ENCODE measurements at regions not wholly inside any gene's neighbourhood (a gene's known extent, or its start where the extent isn't known, plus 50 kb on each side); places are given as distances from the start of the nearest gene placed in this dataset.

GRCh38 chr2:164012581-164012980 is 276.8 kb upstream of the FIGN start:
- H3K27me3 Mint-ChIP-seq: no peaks in the 10 kb centered on the region
- H3K4me1 Mint-ChIP-seq: no peaks in the 10 kb centered on the region
- POLR2A ChIA-PET: no interaction called here
- no peaks in the 10 kb centered on the region for H3K36me3 Mint-ChIP-seq (ENCODE audit: low read depth)
- CTCF ChIA-PET: no interaction called here
- H3K27ac Mint-ChIP-seq: no peak overlapping the region
- no peak for DNase-seq
- no peak overlapping the region for H3K4me3 Mint-ChIP-seq
- H3K9me3 Mint-ChIP-seq: peaks cover 2% of the 10 kb centered on the region

- Mint-ChIP-seq H3K9me3 (peaks cover 6% of the 10 kb centered on the region), H3K36me3 (ENCODE audit: low read depth) (no peaks in the 10 kb centered on the region), H3K27ac (no peak overlapping the region), H3K4me1 (no peaks in the 10 kb centered on the region), H3K27me3 (no peaks in the 10 kb centered on the region), H3K4me3 (no peak overlapping the region)
- POLR2A ChIA-PET: no interaction called here
- CTCF ChIA-PET: no interaction called here
- DNase-seq: no peak
These were observed 274.0 kb upstream of the FIGN start for GRCh38 chr2:164009756-164010337.

- Mint-ChIP-seq H3K4me3 (no peak overlapping the region), H3K27ac (no peak overlapping the region), H3K36me3 (ENCODE audit: low read depth) (no peaks in the 10 kb centered on the region), H3K4me1 (no peaks in the 10 kb centered on the region), H3K9me3 (peaks cover 10% of the 10 kb centered on the region), H3K27me3 (no peaks in the 10 kb centered on the region)
- ChIA-PET CTCF (no interaction called here), POLR2A (no interaction called here)
- no peak for DNase-seq
These were observed 272.9 kb upstream of the FIGN start for GRCh38 chr2:164008752-164009151.

- Mint-ChIP-seq H3K36me3 (ENCODE audit: low read depth) (no peaks in the 10 kb centered on the region), H3K4me1 (no peaks in the 10 kb centered on the region), H3K4me3 (no peak overlapping the region), H3K9me3 (peaks cover 10% of the 10 kb centered on the region), H3K27me3 (no peaks in the 10 kb centered on the region), H3K27ac (no peak overlapping the region)
- ChIA-PET POLR2A (no interaction called here), CTCF (no interaction called here)
- no peak for DNase-seq
These were observed 270.9 kb upstream of the FIGN start for GRCh38 chr2:164006704-164007103.

GRCh38 chr2:164000176-164000575 is 264.4 kb upstream of the FIGN start:
- DNase-seq: no peak
- Mint-ChIP-seq H3K36me3 (ENCODE audit: low read depth) (no peaks in the 10 kb centered on the region), H3K27me3 (no peaks in the 10 kb centered on the region), H3K4me1 (no peaks in the 10 kb centered on the region), H3K9me3 (peaks cover 5% of the 10 kb centered on the region), H3K4me3 (no peak overlapping the region), H3K27ac (no peak overlapping the region)
- ChIA-PET CTCF (no interaction called here), POLR2A (no interaction called here)

GRCh38 chr2:163997466-163997865 is 261.7 kb upstream of the FIGN start:
- H3K36me3 Mint-ChIP-seq (ENCODE audit: low read depth): no peaks in the 10 kb centered on the region
- H3K9me3 Mint-ChIP-seq: no peaks in the 10 kb centered on the region
- ChIA-PET CTCF (no interaction called here), POLR2A (no interaction called here)
- H3K27me3 Mint-ChIP-seq: no peaks in the 10 kb centered on the region
- no peaks in the 10 kb centered on the region for H3K4me1 Mint-ChIP-seq
- H3K27ac Mint-ChIP-seq: no peak overlapping the region
- no peak overlapping the region for H3K4me3 Mint-ChIP-seq
- DNase-seq: no peak

GRCh38 chr2:163990541-163990940 is 254.7 kb upstream of the FIGN start:
- no peaks in the 10 kb centered on the region for H3K9me3 Mint-ChIP-seq
- no peak for DNase-seq
- ChIA-PET CTCF (no interaction called here), POLR2A (no interaction called here)
- H3K27ac Mint-ChIP-seq: no peak overlapping the region
- no peaks in the 10 kb centered on the region for H3K36me3 Mint-ChIP-seq (ENCODE audit: low read depth)
- no peaks in the 10 kb centered on the region for H3K27me3 Mint-ChIP-seq
- no peaks in the 10 kb centered on the region for H3K4me1 Mint-ChIP-seq
- no peak overlapping the region for H3K4me3 Mint-ChIP-seq

- Mint-ChIP-seq H3K27ac (no peak overlapping the region), H3K4me3 (no peak overlapping the region), H3K9me3 (no peaks in the 10 kb centered on the region), H3K27me3 (no peaks in the 10 kb centered on the region), H3K4me1 (no peaks in the 10 kb centered on the region), H3K36me3 (ENCODE audit: low read depth) (no peaks in the 10 kb centered on the region)
- no peak for DNase-seq
- POLR2A ChIA-PET: no interaction called here
- CTCF ChIA-PET: no interaction called here
These were observed 254.3 kb upstream of the FIGN start for GRCh38 chr2:163990101-163990500.

GRCh38 chr2:163987175-163987940 is 251.6 kb upstream of the FIGN start:
- DNase-seq: no peak
- ChIA-PET CTCF (no interaction called here), POLR2A (no interaction called here)
- no peaks in the 10 kb centered on the region for H3K36me3 Mint-ChIP-seq (ENCODE audit: low read depth)
- H3K4me1 Mint-ChIP-seq: no peaks in the 10 kb centered on the region
- H3K4me3 Mint-ChIP-seq: no peak overlapping the region
- no peaks in the 10 kb centered on the region for H3K9me3 Mint-ChIP-seq
- H3K27me3 Mint-ChIP-seq: no peaks in the 10 kb centered on the region
- H3K27ac Mint-ChIP-seq: no peak overlapping the region

GRCh38 chr2:163984986-163985385 is 249.2 kb upstream of the FIGN start:
- Mint-ChIP-seq H3K4me3 (no peak overlapping the region), H3K4me1 (no peaks in the 10 kb centered on the region), H3K27me3 (no peaks in the 10 kb centered on the region), H3K9me3 (peaks cover 11% of the 10 kb centered on the region), H3K36me3 (ENCODE audit: low read depth) (no peaks in the 10 kb centered on the region), H3K27ac (no peak overlapping the region)
- CTCF ChIA-PET: no interaction called here
- POLR2A ChIA-PET: no interaction called here
- DNase-seq: no peak

GRCh38 chr2:163983911-163984310 is 248.1 kb upstream of the FIGN start:
- Mint-ChIP-seq H3K36me3 (ENCODE audit: low read depth) (no peaks in the 10 kb centered on the region), H3K27ac (no peak overlapping the region), H3K4me1 (no peaks in the 10 kb centered on the region), H3K4me3 (no peak overlapping the region), H3K9me3 (peaks cover 11% of the 10 kb centered on the region), H3K27me3 (no peaks in the 10 kb centered on the region)
- no peak for DNase-seq
- ChIA-PET CTCF (no interaction called here), POLR2A (no interaction called here)

- H3K9me3 Mint-ChIP-seq: peaks cover 11% of the 10 kb centered on the region
- DNase-seq: no peak
- no peak overlapping the region for H3K27ac Mint-ChIP-seq
- H3K4me3 Mint-ChIP-seq: no peak overlapping the region
- H3K27me3 Mint-ChIP-seq: no peaks in the 10 kb centered on the region
- POLR2A ChIA-PET: no interaction called here
- H3K4me1 Mint-ChIP-seq: no peaks in the 10 kb centered on the region
- CTCF ChIA-PET: no interaction called here
- H3K36me3 Mint-ChIP-seq (ENCODE audit: low read depth): no peaks in the 10 kb centered on the region
These were observed 247.1 kb upstream of the FIGN start for GRCh38 chr2:163982938-163983337.

- ChIA-PET POLR2A (no interaction called here), CTCF (no interaction called here)
- H3K4me1 Mint-ChIP-seq: no peaks in the 10 kb centered on the region
These were observed 239.0 kb upstream of the FIGN start for GRCh38 chr2:163974766-163975165.

GRCh38 chr2:163970058-163970813 is 234.4 kb upstream of the FIGN start:
- POLR2A ChIA-PET: no interaction called here

More at GRCh38 chr2:163974766-163975165, 239.0 kb upstream of the FIGN start:
- no peak overlapping the region for H3K4me3 Mint-ChIP-seq
- H3K36me3 Mint-ChIP-seq (ENCODE audit: low read depth): no peaks in the 10 kb centered on the region
- peaks cover 6% of the 10 kb centered on the region for H3K9me3 Mint-ChIP-seq
- DNase-seq: no peak
- no peaks in the 10 kb centered on the region for H3K27me3 Mint-ChIP-seq
- H3K27ac Mint-ChIP-seq: no peak overlapping the region

More at GRCh38 chr2:163970058-163970813, 234.4 kb upstream of the FIGN start:
- CTCF ChIA-PET: no interaction called here
- DNase-seq: no peak
- Mint-ChIP-seq H3K27me3 (no peaks in the 10 kb centered on the region), H3K4me1 (no peaks in the 10 kb centered on the region), H3K36me3 (ENCODE audit: low read depth) (no peaks in the 10 kb centered on the region), H3K27ac (no peak overlapping the region), H3K4me3 (no peak overlapping the region), H3K9me3 (peaks cover 7% of the 10 kb centered on the region)
